HepG2 (cell line): ENCODE measurements at regions not wholly inside any gene's neighbourhood (a gene's known extent, or its start where the extent isn't known, plus 50 kb on each side); places are given as distances from the start of the nearest gene placed in this dataset.

Experiments
- ATAC-seq: fragments of 200-7000 bp; cut with Tn5 transposase; 3 replicates; pipeline ENCODE4 v1.9.1; 2020; ENCODE audit warnings: mild to moderate bottlenecking, moderate library complexity
- BruUV-seq: library from RNA; stranded (reverse); fragments of 400-500 nt; replicated peaks from 2 replicates; lab custom pipeline; 2021; lab: Mats Ljungman, UMichigan
- CTCF ChIA-PET: fragments of 300-600 bp; formaldehyde crosslinking; extraction: SDS; loops from one replicate; lab custom pipeline; 2021; ENCODE audit warnings: low total read pairs, inconsistent platforms, low intra/inter-chr PET ratio; lab: Yijun Ruan, JAX
- POLR2A ChIA-PET: fragments of 350-600 bp; sonication (Branson Sonifier 250); formaldehyde crosslinking; loops from one replicate; lab custom pipeline; 2020; ENCODE audit warnings: antibody characterized with exemption, inconsistent platforms; lab: Yijun Ruan, JAX
- DNase-seq: peaks from one replicate; pipeline ENCODE4 v3.0.0-alpha.2; 2015; ENCODE audit warnings: low spot score
- FAIRE-seq: peaks from 3 replicates; lab custom pipeline; 2011; peaks lifted over from hg19 to GRCh38; lab: Jason Lieb, UNC
- H2AFZ ChIP-seq: one replicate; pipeline ENCODE4 v1.6.1; 2011; ENCODE audit warnings: low read length, inconsistent platforms
- H3K27ac ChIP-seq: fragments of 300-600 bp; 3 replicates; pipeline ENCODE4 v1.8.0; 2011; ENCODE audit warnings: mixed run types, mild to moderate bottlenecking, mixed read lengths, low read length, inconsistent platforms; ENCODE audit not compliant: insufficient read depth; ENCODE audit errors: extremely low read length
- H3K27me3 ChIP-seq, 2 experiments: fragments of 200-600 bp in 1 of 2; 2 replicates in 1 of 2; 3 replicates in 1 of 2; pipeline versions ENCODE4 v1.6.0 to v1.8.0; 2011; ENCODE audit warnings: low read length in 2 of 2, mild to moderate bottlenecking in 2 of 2, moderate library complexity in 2 of 2, inconsistent platforms in 1 of 2; ENCODE audit not compliant: insufficient read depth in 2 of 2, control insufficient read depth in 1 of 2
- H3K36me3 ChIP-seq, 2 experiments: fragments of 200-600 bp in 1 of 2; replicated peaks in 1 of 2; 2 replicates in 1 of 2; 3 replicates in 1 of 2; pipeline versions ENCODE4 v1.5.1 to v1.8.0; 2011; ENCODE audit warnings: low read length in 2 of 2, inconsistent platforms in 1 of 2; ENCODE audit not compliant: insufficient read depth in 2 of 2, control insufficient read depth in 1 of 2
- H3K4me1 ChIP-seq: 2 replicates; pipeline ENCODE4 v1.5.1; 2012; ENCODE audit warnings: low read length, inconsistent platforms; ENCODE audit not compliant: insufficient read depth
- H3K4me2 ChIP-seq: 2 replicates; pipeline ENCODE4 v1.6.0; 2011; ENCODE audit warnings: low read depth, low read length, inconsistent platforms
- H3K4me3 ChIP-seq, 3 experiments: fragments of 200-600 bp in 1 of 3; sonication (generic), shearing (Covaris generic) in 1 of 3; replicated peaks in 1 of 3; 2 replicates each; pipeline ENCODE4 v1.5.1; 2011 to 2016; ENCODE audit warnings: low read length in 3 of 3, inconsistent platforms in 2 of 3, low read depth in 2 of 3, mild to moderate bottlenecking in 2 of 3, control low read depth in 1 of 3, mixed read lengths in 1 of 3; ENCODE audit not compliant: insufficient read depth in 1 of 3
- H3K79me2 ChIP-seq: one replicate; pipeline ENCODE4 v1.6.1; 2011; ENCODE audit warnings: low read length, inconsistent platforms; ENCODE audit not compliant: insufficient read depth
- H3K9ac ChIP-seq: 2 replicates; pipeline ENCODE4 v1.6.0; 2011; ENCODE audit warnings: mild to moderate bottlenecking, low read depth, low read length, inconsistent platforms; ENCODE audit not compliant: insufficient read depth
- H3K9me3 ChIP-seq: 2 replicates; pipeline ENCODE4 v1.5.1; 2012; ENCODE audit warnings: mild to moderate bottlenecking, low read length
- H4K20me1 ChIP-seq: 2 replicates; pipeline ENCODE4 v1.6.0; 2011; ENCODE audit warnings: inconsistent platforms, mild to moderate bottlenecking, low read length, moderate library complexity; ENCODE audit not compliant: insufficient read depth
- GATAD2A ChIP-seq: IDR thresholded peaks from 2 replicates; pipeline ENCODE4 v1.6.1; 2016
- MAZ ChIP-seq, 2 experiments: sonication (generic) in 1 of 2; formaldehyde crosslinking in 1 of 2; IDR thresholded peaks; 2 replicates each; pipeline versions ENCODE4 v1.5.0 to v1.6.1; 2012 to 2020; ENCODE audit warnings: low read depth in 2 of 2, mild to moderate bottlenecking in 2 of 2, borderline replicate concordance in 1 of 2, improper control_type of control experiment in 1 of 2, low read length in 1 of 2, missing genetic modification reagents in 1 of 2, moderate library complexity in 1 of 2
- NPAS2 ChIP-seq: sonication (generic); formaldehyde crosslinking; IDR thresholded peaks from 2 replicates; pipeline ENCODE4 v1.8.0; 2022; ENCODE audit warnings: mild to moderate bottlenecking, missing genetic modification reagents, borderline replicate concordance
- PLRG1 ChIP-seq: fragments of 450-650 bp; conservative IDR thresholded peaks from 2 replicates; pipeline ENCODE4 v1.6.1; 2016
- SMAD9 ChIP-seq: sonication (generic); formaldehyde crosslinking; IDR thresholded peaks from 2 replicates; pipeline ENCODE4 v1.5.1; 2020; ENCODE audit warnings: mild to moderate bottlenecking, missing genetic modification reagents
- TBP ChIP-seq: sonication (generic); formaldehyde crosslinking; IDR thresholded peaks from 2 replicates; pipeline ENCODE4 v1.5.0; 2020; ENCODE audit warnings: missing genetic modification reagents
- TRIM24 ChIP-seq: sonication (generic); formaldehyde crosslinking; IDR thresholded peaks from 2 replicates; pipeline ENCODE4 v1.8.0; 2022; ENCODE audit warnings: mild to moderate bottlenecking, missing genetic modification reagents
- ZNF570 ChIP-seq: sonication (generic); formaldehyde crosslinking; IDR thresholded peaks from 2 replicates; pipeline ENCODE4 v1.4.0; 2020; ENCODE audit warnings: mild to moderate bottlenecking, missing genetic modification reagents, borderline replicate concordance
- ZNF780A ChIP-seq: sonication (generic); formaldehyde crosslinking; IDR thresholded peaks from 2 replicates; pipeline ENCODE4 v1.8.0; 2022; ENCODE audit warnings: mild to moderate bottlenecking, missing genetic modification reagents, moderate library complexity
- ZNF781 ChIP-seq: sonication (generic); formaldehyde crosslinking; IDR thresholded peaks from 2 replicates; pipeline ENCODE4 v1.5.1; 2020; ENCODE audit warnings: borderline replicate concordance, mild to moderate bottlenecking, missing genetic modification reagents; ENCODE audit errors: not compliant biosample characterization
- ZSCAN9 ChIP-seq: IDR thresholded peaks from 2 replicates; pipeline ENCODE4 v1.6.1; 2016; ENCODE audit warnings: borderline replicate concordance
- WGBS: methylation state at CpG from one replicate; pipeline ENCODE4 v1.1.6; 2017; ENCODE audit warnings: low lambda C conversion rate; 5-methylcytosine and 5-hydroxymethylcytosine counted together
- in situ Hi-C: cut with HindIII; loops from 2 replicates; pipeline ENCODE4 v1.10.0; 2017; ENCODE audit warnings: low pct_unique_long_range_greater_than_20kb; ENCODE audit not compliant: extremely low pct_ligation_motif_present
- intact Hi-C: fragments of 100-400 bp; cut with micrococcal nuclease; formaldehyde crosslinking; loops from one replicate; pipeline ENCODE4 v1.10.0; 2022; ENCODE audit not compliant: unreplicated experiment
- TF ChIP-seq, protein P1 (sequence below): IDR thresholded peaks from 2 replicates; pipeline ENCODE4 v1.6.1; 2016; ENCODE audit warnings: missing compliant biosample characterization, missing genetic modification reagents, borderline replicate concordance
- TF ChIP-seq, protein P2 (sequence below): sonication (generic); formaldehyde crosslinking; IDR thresholded peaks from 2 replicates; pipeline ENCODE4 v1.8.1; 2023; ENCODE audit warnings: mild to moderate bottlenecking, missing genetic modification reagents, borderline replicate concordance

DNA sequence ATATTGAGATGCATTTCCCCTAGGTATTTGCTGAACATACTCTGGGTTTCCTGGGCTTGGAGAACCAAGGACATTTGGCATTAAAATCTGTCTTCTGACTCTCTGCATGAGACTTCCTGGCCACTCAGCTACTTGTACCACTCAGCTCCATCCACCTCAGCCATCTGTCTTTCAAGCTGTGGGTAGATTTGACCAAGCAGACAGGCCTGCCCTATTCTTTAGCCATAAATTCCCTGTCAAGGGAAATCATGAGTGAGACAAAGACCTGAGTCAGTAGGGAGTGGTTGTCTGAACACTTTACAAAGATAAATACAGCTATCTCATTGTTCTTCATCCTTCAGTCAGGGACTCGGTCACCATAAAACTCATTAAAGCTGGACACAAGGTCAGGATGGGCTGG is 399.1 kb downstream of the GPAM start (continued):
- TF ChIP-seq, protein P1, sequence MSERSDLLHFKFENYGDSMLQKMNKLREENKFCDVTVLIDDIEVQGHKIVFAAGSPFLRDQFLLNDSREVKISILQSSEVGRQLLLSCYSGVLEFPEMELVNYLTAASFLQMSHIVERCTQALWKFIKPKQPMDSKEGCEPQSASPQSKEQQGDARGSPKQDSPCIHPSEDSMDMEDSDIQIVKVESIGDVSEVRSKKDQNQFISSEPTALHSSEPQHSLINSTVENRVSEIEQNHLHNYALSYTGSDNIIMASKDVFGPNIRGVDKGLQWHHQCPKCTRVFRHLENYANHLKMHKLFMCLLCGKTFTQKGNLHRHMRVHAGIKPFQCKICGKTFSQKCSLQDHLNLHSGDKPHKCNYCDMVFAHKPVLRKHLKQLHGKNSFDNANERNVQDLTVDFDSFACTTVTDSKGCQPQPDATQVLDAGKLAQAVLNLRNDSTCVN (CRISPR knock-in tag), result no peak
- TF ChIP-seq, protein P2, sequence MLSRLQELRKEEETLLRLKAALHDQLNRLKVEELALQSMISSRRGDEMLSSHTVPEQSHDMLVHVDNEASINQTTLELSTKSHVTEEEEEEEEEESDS (CRISPR knock-in tag), result no peak
- TF ChIP-seq NPAS2 (CRISPR knock-in tag), result no peak
- TF ChIP-seq, all 625 proteins: peak for 0

DNA sequence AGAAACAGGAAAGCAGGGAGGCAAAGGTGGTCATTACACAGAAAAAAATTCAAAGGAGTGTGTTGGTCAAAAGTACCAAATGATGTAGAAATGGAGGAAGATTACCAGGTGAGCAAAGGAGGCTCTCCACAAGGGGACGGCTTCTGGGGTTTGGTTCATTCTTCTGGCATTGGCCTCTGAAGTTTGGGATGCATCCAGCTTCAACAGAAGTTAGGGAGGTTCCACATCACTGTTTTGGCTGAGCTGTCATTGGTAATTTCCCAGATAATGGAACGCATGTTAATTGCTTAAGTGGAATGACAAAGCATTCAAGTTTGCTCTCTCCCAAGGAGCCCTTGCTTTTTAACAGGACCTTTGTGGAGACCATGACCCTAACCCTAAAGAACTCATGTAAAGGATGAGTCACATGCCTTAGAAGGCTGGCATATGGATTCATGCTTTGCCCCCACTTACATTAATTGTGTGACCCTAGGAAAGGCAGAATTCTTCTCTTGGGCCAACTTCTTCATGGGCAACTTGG is 398.6 kb downstream of the GPAM start:
- TF ChIP-seq ZNF781 (CRISPR knock-in tag), result no peak
- TF ChIP-seq SMAD9 (CRISPR knock-in tag), result no peak
- TF ChIP-seq ZSCAN9, result no peak
- TF ChIP-seq PLRG1, result no peak
- no peak for TF ChIP-seq ZNF570 (CRISPR knock-in tag)
- TF ChIP-seq ZNF780A, result no peak
- TF ChIP-seq TRIM24, result no peak
- TF ChIP-seq TBP (CRISPR knock-in tag), result no peak
- no peak for TF ChIP-seq MAZ (IDR thresholded peaks at IDR 0.05; ENCODE audit: borderline replicate concordance, low read depth, low read length)
- TF ChIP-seq MAZ (CRISPR knock-in tag; IDR thresholded peaks at IDR 0.05; ENCODE audit: low read depth), result no peak
- TF ChIP-seq GATAD2A (CRISPR knock-in tag), result no peak

More for the DNA sequence above, 398.6 kb downstream of the GPAM start:
- Histone ChIP-seq H3K9me3 (no peaks in the 10 kb centered on the region), H3K9ac (no peak overlapping the region), H3K27ac (no peak overlapping the region), H3K4me3 (no peak overlapping the region), H2AFZ (no peak overlapping the region), H4K20me1 (no peaks in the 10 kb centered on the region), H3K36me3 (no peaks in the 10 kb centered on the region), H3K4me2 (no peak overlapping the region), H3K79me2 (no peaks in the 10 kb centered on the region), H3K4me1 (no peaks in the 10 kb centered on the region), H3K27me3 (no peaks in the 10 kb centered on the region)
- FAIRE-seq (no peak), DNase-seq (no peak), ATAC-seq (no peak)
- intact Hi-C loops (no loop called here), in situ Hi-C loops (no loop called here)
- 50% methylated on average over 2 of the region's 2 CpGs for WGBS
- CTCF ChIA-PET, result no interaction called here
- BruUV-seq, result no TSS peak
- POLR2A ChIA-PET, result no interaction called here
